NCI-H69 (cell line): ENCODE measurements at regions not wholly inside any gene's neighbourhood (a gene's known extent, or its start where the extent isn't known, plus 50 kb on each side); places are given as distances from the start of the nearest gene placed in this dataset.
"Not testable (repeated sequence)": the region's sequence is repeated elsewhere in the genome, so short reads cannot be mapped to it uniquely, and the experiment has no call there.

Experiments used
- DNase-seq: peaks from one replicate; lab custom pipeline; 2025; lab: John Stamatoyannopoulos, UW

DNA sequence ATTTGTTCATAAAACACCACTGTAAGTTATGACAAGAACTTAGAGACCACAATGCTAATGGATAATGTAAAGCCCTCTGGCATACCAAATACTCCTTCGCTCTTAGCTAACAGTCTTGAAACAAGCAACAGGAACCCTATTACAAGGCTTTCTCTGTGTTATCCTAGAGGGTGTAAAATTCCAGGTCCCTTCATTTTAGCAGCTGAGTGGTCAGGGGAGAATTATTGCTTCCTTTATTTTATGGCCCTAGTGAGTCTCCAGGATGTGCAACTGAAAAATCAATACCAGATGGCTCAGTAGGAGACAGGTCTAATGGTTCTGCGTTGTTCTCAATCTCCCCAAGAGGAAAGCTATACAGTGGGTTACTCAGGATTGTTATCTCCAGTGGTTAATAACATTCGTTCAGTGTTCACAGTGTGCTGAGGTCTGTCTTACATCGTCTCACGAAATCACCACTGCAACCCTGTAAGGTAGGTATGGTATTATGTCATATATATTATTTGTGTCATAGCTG, 172.7 kb upstream of the CNOT2 start:
- DNase-seq, result peak; percentile 74

DNA sequence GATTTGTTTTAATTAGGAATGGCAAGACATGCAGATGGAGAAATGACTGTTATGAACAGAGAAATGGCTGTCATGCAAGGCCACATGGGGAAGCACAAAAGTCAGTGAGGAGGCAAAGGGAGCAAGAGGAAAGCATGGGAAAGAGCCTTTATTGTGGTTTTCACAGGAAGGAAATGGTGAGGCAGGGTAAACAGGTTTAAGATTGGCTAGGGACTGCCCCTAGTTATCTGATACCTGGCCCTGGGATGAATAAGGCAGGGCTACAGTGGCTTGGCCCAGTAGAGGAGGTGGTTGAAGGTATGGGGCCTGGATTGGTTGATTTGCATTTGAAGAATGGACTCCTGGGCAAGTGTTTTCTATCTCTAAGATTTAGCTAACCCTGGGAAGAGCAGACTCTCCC, 168.7 kb upstream of the CNOT2 start:
- no peak for DNase-seq

- DNase-seq, result no peak
Measured at GRCh38 chr12:70077441-70077840, 165.8 kb upstream of the CNOT2 start.

DNA sequence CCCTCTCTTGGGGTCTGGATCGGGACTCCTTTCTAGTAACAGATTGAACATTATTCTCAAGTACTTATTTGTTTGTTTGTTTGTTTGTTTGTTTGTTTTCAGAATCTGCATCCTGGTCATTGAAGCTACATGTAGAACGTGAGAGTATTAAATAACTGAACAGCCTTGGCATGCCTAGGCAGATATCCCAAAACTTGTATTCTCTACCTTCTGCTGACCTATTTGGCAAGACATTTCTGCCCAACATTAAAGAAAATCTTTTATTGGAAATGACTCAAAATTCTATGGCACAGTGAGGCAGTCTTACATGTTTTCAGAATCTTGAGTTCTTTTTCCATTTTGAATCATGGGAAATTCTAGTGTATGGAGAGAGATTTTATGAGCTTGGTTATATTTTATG, 165.1 kb upstream of the CNOT2 start:
- no peak for DNase-seq

GRCh38 chr12:70080566-70080965, 162.7 kb upstream of the CNOT2 start:
- DNase-seq, result no peak

DNA sequence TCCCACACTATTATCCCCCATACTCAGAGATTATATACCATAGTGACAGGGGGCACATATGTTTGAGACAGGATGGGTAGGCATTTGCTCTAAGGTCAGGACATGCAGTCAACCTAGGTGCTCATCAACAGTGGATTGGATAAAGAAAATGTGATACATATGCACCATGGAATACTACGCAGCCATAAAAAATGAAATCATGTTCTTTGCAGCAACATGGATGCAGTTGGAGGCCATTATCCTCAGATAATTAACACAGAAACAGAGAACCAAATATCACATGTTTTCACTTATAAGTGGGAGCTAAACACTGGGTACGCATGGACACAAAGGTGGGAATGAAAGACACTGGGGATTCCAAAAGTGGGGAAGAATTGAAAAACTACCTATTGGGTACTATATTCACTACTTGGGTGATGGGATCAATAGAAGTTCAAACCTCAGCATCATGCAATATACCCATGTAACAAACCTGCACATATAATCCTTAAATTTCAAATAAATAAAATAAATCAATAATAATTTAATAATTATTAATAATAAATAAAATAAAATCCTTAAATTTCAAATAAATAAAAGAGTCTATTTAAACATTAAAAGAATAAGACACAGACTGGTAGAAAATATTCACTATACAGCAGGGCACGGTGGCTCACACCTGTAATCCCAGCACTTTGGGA, 160.1 kb upstream of the CNOT2 start:
- no peak for DNase-seq

- no peak for DNase-seq
Measured at GRCh38 chr12:70083677-70084020, 159.6 kb upstream of the CNOT2 start.

DNA sequence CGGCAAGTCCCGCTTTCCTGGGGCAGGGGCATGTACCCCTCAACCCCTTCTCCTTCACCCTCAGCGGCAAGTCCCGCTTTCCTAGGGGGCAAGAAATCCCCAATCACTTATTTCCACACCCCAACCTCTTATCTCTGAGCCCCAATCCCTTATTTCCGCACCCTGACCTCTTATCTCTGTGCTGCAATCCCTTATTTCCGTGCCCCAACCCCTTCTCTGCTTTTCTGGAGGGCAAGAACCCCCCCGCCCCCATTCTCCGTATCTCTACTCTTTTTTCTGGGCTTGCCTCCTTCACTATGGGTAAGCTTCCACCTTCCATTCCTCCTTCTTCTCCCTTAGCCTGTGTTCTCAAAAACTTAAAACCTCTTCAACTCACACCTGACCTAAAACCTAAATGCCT, 156.9 kb upstream of the CNOT2 start:
- DNase-seq, result not testable (repeated sequence)

GRCh38 chr12:70091021-70091521, 152.2 kb upstream of the CNOT2 start:
- DNase-seq, result peak; percentile 20

- DNase-seq, result no peak
Measured at GRCh38 chr12:70094467-70094866, 148.8 kb upstream of the CNOT2 start.

- DNase-seq, result no peak
Measured at GRCh38 chr12:70096759-70097410, 146.3 kb upstream of the CNOT2 start.

DNA sequence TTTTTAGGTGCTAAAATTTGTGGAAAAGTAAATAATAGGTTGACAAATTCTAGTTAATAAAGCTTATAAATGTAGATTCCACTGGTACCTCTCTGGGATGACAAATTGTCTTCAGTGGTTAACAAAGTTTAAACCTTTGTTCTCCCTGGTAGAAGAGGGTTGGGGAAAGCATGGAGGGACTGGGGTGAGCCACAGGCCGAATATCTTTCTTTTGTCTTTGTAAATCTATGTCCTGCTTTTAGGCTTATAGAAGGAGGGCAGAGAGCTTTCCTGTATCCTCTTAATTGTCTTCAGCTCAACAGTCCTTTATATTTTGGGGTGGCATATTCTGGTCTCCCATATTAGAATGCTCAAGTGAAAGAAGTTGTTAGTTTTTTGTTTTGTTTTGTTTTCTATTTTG, 142.2 kb upstream of the CNOT2 start:
- DNase-seq, result no peak

DNA sequence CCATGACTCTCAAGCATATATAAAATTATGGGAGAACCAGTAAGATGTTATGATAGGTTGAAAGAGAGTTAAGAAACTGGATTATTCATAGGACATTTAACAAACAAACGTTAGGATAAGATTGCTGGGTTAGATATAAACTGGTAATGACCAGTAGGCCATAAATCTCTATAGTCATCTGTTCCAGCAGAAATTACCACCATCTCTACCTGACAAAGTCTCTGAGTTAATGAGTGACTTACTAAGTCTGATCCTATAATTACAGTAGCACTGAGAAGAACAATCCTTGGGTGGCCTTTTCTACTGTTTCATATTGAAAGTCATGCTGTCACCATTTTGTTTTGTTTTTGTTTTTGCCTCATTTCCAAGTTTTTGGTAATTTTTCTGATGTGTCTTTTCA, 136.9 kb upstream of the CNOT2 start:
- peak; percentile 63 for DNase-seq

- no peak for DNase-seq
Measured at GRCh38 chr12:70110085-70110484, 133.1 kb upstream of the CNOT2 start.

DNA sequence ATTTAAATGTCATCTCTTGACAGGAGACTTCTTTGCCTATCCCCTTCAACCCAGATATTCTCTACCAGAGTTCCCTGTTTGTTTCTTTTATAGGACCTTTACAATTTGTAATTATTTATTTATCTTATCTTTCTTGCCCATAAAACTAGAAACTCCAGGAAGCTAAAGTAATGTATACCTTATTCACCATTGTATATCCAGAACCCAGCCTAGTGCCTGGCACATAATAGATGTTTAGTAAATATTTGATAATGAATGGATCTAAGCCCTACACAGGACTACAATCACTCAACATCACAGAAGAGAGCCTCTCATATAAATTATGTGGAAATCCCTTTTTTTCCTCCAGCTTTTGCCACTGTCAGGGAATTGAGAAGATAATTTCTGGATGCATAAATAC, 125.6 kb upstream of the CNOT2 start:
- no peak for DNase-seq

DNA sequence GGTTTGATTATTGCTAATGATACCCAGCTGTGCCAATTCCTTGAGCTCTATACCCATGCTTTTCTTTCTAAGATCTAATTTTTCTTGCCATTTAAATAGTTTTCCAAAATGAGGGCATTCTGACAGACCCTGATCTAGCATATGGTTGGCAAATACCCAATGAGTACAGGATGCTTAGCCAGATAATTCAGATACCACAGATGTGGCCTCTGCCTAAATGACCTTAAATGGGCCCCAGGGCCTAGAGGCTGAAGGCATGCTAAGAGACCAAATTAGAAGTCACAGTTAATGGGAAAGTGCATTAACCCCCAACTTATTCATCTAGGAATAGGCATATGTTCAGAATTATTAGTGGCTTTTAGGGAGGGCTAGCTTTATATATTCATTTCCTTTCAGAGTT, 122.3 kb upstream of the CNOT2 start:
- peak; percentile 63 for DNase-seq

DNA sequence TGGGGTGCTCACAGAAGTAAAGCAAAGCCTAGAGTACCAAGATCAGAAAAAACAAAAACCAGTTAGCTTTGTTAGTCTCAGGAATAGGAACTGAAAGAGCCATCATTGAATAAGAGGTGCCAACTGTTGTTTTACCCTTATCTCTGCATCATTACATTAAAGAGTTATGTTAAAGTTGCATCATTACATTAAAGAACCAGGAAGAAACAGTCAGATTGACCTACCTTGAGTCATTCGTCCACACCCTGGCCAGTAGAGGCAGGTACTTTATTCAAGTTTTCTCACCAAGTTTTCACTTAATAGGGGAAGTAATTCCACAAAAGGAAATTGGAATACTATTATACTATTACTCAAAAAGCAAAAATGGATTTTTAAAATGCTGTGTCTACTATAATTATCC, 121.7 kb upstream of the CNOT2 start:
- DNase-seq, result no peak

DNA sequence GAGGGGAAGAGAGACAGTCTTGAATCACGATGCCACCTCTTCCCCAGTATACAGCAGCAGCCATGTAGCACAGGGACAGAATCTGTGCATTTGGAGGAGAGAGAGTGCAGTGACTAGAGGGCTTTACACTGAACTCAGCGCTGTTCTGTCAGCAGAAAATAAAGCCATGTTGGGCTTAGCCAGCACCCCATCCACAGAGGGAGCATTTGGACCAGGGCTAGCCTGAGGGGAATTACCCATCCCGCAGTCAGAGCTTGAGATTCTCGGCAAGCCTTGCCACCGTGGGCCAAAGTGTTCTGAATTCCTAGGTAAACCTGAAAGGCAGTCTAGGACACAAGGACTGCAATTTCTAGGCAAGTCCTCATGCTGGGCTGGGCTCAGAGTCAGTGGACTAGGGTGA, 120.4 kb upstream of the CNOT2 start:
- no peak for DNase-seq

GRCh38 chr12:70149013-70149412, 94.2 kb upstream of the CNOT2 start:
- DNase-seq, result peak; percentile 2

DNA sequence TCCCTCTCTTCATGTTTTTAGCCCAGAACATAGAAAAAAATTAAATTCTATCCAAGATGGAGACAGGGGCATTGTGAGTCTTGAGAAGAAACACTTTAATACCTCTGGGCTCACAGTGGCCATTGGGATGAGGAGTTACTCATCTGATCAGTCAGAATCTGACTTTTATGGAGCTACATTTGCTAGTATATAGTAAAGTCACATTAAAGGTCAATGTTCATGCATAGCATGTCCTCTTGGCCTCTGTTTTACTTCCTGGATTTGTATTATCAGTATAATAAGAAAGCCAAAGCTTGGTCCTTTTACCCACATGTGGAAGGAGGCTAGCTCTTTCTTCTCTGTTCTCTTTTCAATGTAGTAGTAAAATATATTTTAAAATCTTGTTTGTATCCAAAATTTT, 93.6 kb upstream of the CNOT2 start:
- no peak for DNase-seq

- no peak for DNase-seq
Measured at GRCh38 chr12:70150230-70150629, 93.0 kb upstream of the CNOT2 start.

GRCh38 chr12:70151993-70152392, 91.2 kb upstream of the CNOT2 start:
- DNase-seq, result no peak

DNA sequence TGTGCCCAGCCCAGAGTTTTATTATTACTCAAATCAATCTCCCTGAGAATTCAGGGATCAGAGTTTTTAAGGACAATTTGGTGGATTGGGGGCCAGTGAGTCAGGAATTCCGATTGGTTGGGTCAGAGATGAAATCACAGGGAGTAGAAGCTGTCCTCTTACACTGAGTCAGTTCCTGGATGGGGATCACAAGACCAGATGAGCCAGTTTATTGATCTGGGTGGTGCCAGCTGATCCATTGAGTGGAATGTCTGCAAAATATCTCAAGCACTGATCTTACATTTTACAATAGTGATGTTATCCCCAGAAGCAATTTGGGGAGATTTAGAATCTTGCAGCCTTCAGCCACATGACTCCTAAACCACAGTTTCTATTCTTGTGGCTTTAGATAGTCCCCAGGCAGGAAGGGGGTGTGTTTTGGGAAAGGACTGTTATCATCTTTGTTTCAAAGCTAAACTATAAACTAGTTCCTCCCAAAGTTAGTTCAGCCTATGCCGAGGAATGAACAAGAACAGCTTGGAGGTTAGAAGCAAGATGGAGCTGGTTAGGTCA, 89.1 kb upstream of the CNOT2 start:
- DNase-seq, result no peak
